ENCODE measurements at regions not wholly inside any gene's neighbourhood (a gene's known extent, or its start where the extent isn't known, plus 50 kb on each side); places are given as distances from the start of the nearest gene placed in this dataset.
"Not testable (repeated sequence)": the region's sequence is repeated elsewhere in the genome, so short reads cannot be mapped to it uniquely, and the experiment has no call there.

GRCh38 chr6:81562169-81562568, 190.3 kb downstream of the TENT5A start:
- DNase-seq (ENCODE audit: low spot score): peak; percentile 71

- DNase-seq (ENCODE audit: low spot score): no peak
These were observed 190.8 kb downstream of the TENT5A start for GRCh38 chr6:81561731-81562130.

GRCh38 chr6:81561071-81561564, 191.4 kb downstream of the TENT5A start:
- DNase-seq (ENCODE audit: low spot score): no peak

GRCh38 chr6:81557811-81558210, 194.7 kb downstream of the TENT5A start:
- DNase-seq (ENCODE audit: low spot score): no peak

GRCh38 chr6:81556551-81556950, 195.9 kb downstream of the TENT5A start:
- no peak for DNase-seq (ENCODE audit: low spot score)

- DNase-seq (ENCODE audit: low spot score): peak; percentile 20
These were observed 199.3 kb downstream of the TENT5A start for GRCh38 chr6:81553216-81553615.

- no peak for DNase-seq (ENCODE audit: low spot score)
These were observed 199.8 kb downstream of the TENT5A start for GRCh38 chr6:81552644-81553043.

- no peak for DNase-seq (ENCODE audit: low spot score)
These were observed 205.3 kb downstream of the TENT5A start for GRCh38 chr6:81547149-81547548.

GRCh38 chr6:81534934-81535465, 217.5 kb downstream of the TENT5A start:
- DNase-seq (ENCODE audit: low spot score): no peak

GRCh38 chr6:81531869-81532561, 220.5 kb downstream of the TENT5A start:
- no peak for DNase-seq (ENCODE audit: low spot score)

- no peak for DNase-seq (ENCODE audit: low spot score)
These were observed 235.0 kb downstream of the TENT5A start for GRCh38 chr6:81517455-81517854.

- peak; percentile 34 for DNase-seq (ENCODE audit: low spot score)
These were observed 236.7 kb downstream of the TENT5A start for GRCh38 chr6:81515562-81516453.

- DNase-seq (ENCODE audit: low spot score): not testable (repeated sequence)
These were observed 238.3 kb downstream of the TENT5A start for GRCh38 chr6:81514195-81514594.

GRCh38 chr6:81511423-81511822, 241.1 kb downstream of the TENT5A start:
- no peak for DNase-seq (ENCODE audit: low spot score)

GRCh38 chr6:81495999-81496398, 256.5 kb downstream of the TENT5A start:
- DNase-seq (ENCODE audit: low spot score): no peak

- DNase-seq (ENCODE audit: low spot score): no peak
These were observed 260.9 kb downstream of the TENT5A start for GRCh38 chr6:81491454-81492101.

- DNase-seq (ENCODE audit: low spot score): peak; percentile 6
These were observed 265.0 kb downstream of the TENT5A start for GRCh38 chr6:81487489-81487888.

GRCh38 chr6:81486234-81486633, 266.2 kb downstream of the TENT5A start:
- DNase-seq (ENCODE audit: low spot score): no peak

GRCh38 chr6:81485395-81485794, 267.1 kb downstream of the TENT5A start:
- DNase-seq (ENCODE audit: low spot score): no peak

- no peak for DNase-seq (ENCODE audit: low spot score)
These were observed 268.2 kb downstream of the TENT5A start for GRCh38 chr6:81484251-81484650.

GRCh38 chr6:81480139-81480538, 272.3 kb downstream of the TENT5A start:
- no peak for DNase-seq (ENCODE audit: low spot score)

GRCh38 chr6:81476881-81477280, 275.6 kb downstream of the TENT5A start:
- peak; percentile 23 for DNase-seq (ENCODE audit: low spot score)
